Immature natural killer cell (primary cell): ENCODE measurements at regions not wholly inside any gene's neighbourhood (a gene's known extent, or its start where the extent isn't known, plus 50 kb on each side); places are given as distances from the start of the nearest gene placed in this dataset.

Experiments
- DNase-seq, 3 donors: peaks; one replicate each; pipeline ENCODE4 v3.0.0; 2022; ENCODE audit warnings: mixed read lengths in 1 of 3
- H3K27ac Mint-ChIP-seq, 6 donors: one replicate each; pipeline ENCODE4 v1.8.0; 2020; ENCODE audit warnings: mixed read lengths in 6 of 6, mild to moderate bottlenecking in 5 of 6, inconsistent platforms in 4 of 6, moderate library complexity in 3 of 6
- H3K27me3 Mint-ChIP-seq, 3 donors: one replicate each; pipeline ENCODE4 v1.8.0; 2020 to 2021; ENCODE audit warnings: low read depth in 3 of 3, mild to moderate bottlenecking in 3 of 3, mixed read lengths in 3 of 3, moderate library complexity in 3 of 3, inconsistent platforms in 1 of 3
- H3K36me3 Mint-ChIP-seq, 3 donors: one replicate each; pipeline ENCODE4 v1.8.0; 2020; ENCODE audit warnings: mixed read lengths in 3 of 3, inconsistent platforms in 2 of 3, mild to moderate bottlenecking in 2 of 3
- H3K4me1 Mint-ChIP-seq, 2 donors: one replicate each; pipeline ENCODE4 v1.8.0; 2020; ENCODE audit warnings: inconsistent platforms in 2 of 2, mild to moderate bottlenecking in 2 of 2, mixed read lengths in 2 of 2, moderate library complexity in 1 of 2
- H3K4me3 Mint-ChIP-seq, 5 donors: one replicate each; pipeline ENCODE4 v1.8.0; 2020; ENCODE audit warnings: mild to moderate bottlenecking in 5 of 5, mixed read lengths in 5 of 5, inconsistent platforms in 3 of 5, moderate library complexity in 3 of 5
- H3K9me3 Mint-ChIP-seq, 6 donors: one replicate each; pipeline ENCODE4 v1.8.0; 2020; ENCODE audit warnings: mild to moderate bottlenecking in 6 of 6, mixed read lengths in 6 of 6, inconsistent platforms in 4 of 6, moderate library complexity in 3 of 6

DNA sequence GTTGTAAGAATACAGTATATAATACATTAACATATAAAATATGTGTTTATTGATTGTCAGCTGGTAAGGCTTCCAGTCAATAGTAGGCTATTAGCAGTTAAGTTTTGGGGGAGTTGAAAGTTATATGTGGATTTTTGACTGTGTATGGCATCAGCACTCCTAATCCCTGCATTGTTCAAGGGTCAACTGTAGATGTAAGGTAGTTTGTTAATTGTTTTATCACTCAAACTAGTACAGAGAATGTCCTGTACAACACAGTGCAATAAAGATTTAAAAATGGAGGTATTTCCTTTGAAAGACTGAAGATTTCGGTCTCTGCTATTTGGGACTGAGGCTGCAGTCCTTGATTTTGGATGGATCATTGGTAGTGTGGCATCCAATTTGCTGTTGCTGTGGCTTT is 484.4 kb downstream of the KDM4C start:
- DNase-seq = no peak
- no peak overlapping the region for H3K4me3 Mint-ChIP-seq
- H3K4me1 Mint-ChIP-seq = no peaks in the 10 kb centered on the region
- peaks cover 0 to 1% (median 0%) of the 10 kb centered on the region in 6 donors for H3K9me3 Mint-ChIP-seq
- H3K27me3 Mint-ChIP-seq = peaks cover 0 to 5% (median 1%) of the 10 kb centered on the region in 3 donors
- H3K36me3 Mint-ChIP-seq = no peaks in the 10 kb centered on the region
- no peak overlapping the region for H3K27ac Mint-ChIP-seq

DNA sequence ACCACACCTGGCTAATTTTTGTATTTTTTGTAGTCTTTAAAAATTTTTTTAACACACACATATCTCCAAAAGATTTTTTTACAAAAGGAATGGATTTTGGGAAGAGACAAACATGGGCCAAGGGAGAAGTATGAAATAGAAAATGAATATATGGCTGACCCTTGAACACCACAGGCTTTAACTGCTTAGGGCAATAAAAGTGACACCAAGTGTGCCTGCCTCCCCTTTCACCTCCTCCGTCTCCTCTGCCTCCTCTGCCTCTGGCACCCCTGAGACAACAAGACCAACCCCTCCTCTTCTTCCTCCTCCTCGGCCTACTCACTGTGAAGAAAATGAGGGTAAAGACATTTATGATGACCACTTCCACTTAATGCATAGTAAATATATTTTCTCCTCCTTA is 483.9 kb downstream of the KDM4C start:
- peaks cover 0 to 5% (median 1%) of the 10 kb centered on the region in 3 donors for H3K27me3 Mint-ChIP-seq
- no peak overlapping the region for H3K4me3 Mint-ChIP-seq
- H3K4me1 Mint-ChIP-seq = no peaks in the 10 kb centered on the region
- H3K36me3 Mint-ChIP-seq = no peaks in the 10 kb centered on the region
- peaks cover 0 to 1% (median 0%) of the 10 kb centered on the region in 6 donors for H3K9me3 Mint-ChIP-seq
- H3K27ac Mint-ChIP-seq = no peak overlapping the region
- no peak for DNase-seq

DNA sequence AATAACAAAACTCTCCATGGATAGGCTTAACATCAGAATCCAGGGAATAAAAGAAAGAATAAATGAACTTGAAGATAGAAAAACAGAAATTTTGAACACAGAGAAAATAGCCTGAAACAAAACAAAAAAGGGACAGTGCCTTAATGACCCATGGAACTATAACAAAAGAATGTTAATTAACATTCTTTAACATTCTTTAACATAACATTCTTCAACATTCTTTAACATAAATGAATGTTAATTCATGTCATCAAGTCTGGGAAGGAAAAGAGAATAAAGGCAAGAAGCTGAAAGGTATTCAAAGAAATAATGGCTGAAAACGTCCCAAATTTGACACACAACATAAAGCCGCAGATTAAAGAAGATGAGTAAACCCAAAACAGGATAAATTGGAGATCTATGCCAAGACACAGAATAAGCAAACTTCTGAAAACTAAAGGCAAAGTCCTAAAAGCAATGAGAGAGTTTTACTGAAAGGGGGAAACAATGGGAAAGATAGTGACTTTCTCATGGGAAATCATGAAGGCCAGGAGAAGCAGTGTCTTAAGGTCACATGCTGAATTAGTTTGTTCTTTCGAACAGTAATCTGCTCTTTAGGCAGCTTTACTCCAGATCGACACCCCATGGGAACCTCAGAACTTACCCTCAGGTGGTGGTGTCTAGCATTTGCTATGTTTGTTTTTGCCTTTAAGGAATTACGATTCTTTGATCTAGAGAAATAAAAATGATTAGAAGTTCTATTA is 483.0 kb downstream of the KDM4C start:
- Mint-ChIP-seq H3K4me3 (no peak overlapping the region), H3K9me3 (no peaks in the 10 kb centered on the region), H3K27ac (no peak overlapping the region), H3K27me3 (peaks cover 0 to 2% (median 1%) of the 10 kb centered on the region in 3 donors), H3K4me1 (no peaks in the 10 kb centered on the region), H3K36me3 (no peaks in the 10 kb centered on the region)
- DNase-seq = no peak

DNA sequence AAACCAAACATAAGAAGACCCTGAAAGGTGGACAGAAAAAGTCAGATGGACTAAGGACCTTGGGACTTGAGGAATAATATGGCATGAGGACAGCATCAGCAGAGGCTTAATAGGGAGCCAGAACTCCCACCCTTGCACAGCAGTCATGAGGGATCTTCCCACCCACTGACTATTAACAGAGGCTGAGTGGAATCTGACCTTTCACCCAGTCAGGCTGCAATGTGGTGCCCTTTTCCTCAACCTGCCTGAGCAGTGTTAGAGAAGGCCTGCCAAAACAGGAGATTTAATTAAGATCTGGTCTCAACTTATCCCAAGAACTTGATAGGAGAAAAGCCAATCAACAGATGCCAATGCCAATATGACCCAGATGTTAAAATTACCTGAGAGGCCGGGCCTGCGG is 481.9 kb downstream of the KDM4C start:
- Mint-ChIP-seq H3K36me3 (no peaks in the 10 kb centered on the region), H3K27ac (no peak overlapping the region), H3K27me3 (peaks cover 0 to 2% (median 2%) of the 10 kb centered on the region in 3 donors), H3K9me3 (no peaks in the 10 kb centered on the region), H3K4me3 (no peak overlapping the region), H3K4me1 (no peaks in the 10 kb centered on the region)
- DNase-seq = no peak

DNA sequence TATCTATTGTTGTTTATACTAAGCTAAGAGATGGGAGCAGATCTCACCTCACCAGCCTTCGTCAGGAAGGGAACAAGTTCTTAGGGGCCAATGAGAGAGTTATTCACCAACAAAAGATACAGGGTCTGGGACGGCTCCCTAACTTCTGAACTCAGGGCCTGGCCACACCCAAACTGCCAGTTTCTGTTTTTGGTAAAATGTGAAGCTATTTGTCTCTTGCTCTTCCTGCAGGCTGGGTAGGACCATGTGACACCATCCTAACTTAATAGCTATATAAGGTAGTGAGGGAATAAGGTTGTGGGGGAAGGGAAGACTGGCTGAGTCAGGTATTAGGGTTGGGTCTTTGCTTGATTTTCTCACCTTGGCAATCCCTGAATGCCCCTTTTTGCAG is 480.5 kb downstream of the KDM4C start:
- Mint-ChIP-seq H3K27me3 (peaks cover 0 to 3% (median 0%) of the 10 kb centered on the region in 3 donors), H3K4me3 (no peak overlapping the region), H3K27ac (no peak overlapping the region)

DNA sequence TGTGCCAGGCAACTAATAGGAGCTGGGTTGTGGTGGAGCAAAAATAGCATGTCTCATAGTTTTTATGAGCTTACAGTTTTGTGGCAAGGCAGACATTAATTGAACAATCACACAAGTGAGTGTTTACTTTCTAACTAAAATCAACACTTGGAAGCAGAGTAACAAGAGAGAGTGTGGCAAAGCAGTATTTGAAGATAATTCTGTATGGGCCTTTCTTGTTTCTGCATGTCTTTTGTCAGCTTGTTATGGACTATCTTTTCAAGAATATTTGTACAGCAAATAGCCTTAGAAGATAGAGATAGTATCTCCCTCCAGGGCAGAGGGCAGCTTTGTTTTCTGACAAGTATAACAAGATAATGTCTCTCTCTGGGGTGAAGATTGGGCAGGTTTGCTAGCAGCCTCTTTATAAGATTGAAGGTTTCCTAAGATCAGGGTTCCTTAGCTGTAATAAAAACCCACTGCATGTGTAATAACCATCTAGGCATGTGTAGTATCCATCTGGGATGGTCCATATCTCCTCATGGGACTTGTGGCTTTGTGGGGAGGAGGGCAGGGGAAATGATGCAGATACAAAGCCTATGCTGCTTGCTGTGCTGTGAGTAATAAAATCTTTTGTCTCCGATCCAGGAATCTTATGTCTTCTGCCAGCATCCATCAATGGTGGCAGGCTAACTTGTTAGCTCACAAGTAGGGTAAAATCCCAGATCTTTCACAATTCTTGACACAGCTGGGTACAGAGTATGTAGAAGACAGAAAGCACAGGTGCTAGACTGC is 479.9 kb downstream of the KDM4C start:
- no peaks in the 10 kb centered on the region for H3K4me1 Mint-ChIP-seq

More for the DNA sequence above, 480.5 kb downstream of the KDM4C start:
- Mint-ChIP-seq H3K36me3 (no peaks in the 10 kb centered on the region), H3K4me1 (no peaks in the 10 kb centered on the region), H3K9me3 (no peaks in the 10 kb centered on the region)
- no peak for DNase-seq

DNA sequence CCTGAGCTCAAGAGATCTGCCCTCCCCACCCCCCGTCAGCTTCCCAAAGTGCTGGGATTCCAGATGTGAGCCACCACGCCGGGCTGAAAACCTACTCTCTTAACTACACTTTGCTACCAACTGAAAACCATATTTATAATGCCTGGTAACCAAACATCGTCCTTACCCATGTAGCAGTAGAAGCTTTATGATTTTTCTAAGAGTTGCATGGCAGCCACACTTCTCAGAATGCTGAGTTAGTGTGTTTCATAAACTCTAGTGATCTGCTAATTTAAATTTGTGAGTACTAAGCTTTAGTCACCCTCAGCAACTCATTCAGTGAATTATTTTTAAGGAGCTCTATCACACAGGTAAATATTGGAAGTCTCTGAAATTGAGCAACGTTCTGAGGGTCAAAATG is 478.4 kb downstream of the KDM4C start:
- no peak overlapping the region for H3K27ac Mint-ChIP-seq
- H3K4me1 Mint-ChIP-seq = no peaks in the 10 kb centered on the region
- no peak overlapping the region for H3K4me3 Mint-ChIP-seq
- no peak for DNase-seq
- no peaks in the 10 kb centered on the region for H3K9me3 Mint-ChIP-seq
- no peaks in the 10 kb centered on the region for H3K36me3 Mint-ChIP-seq
- H3K27me3 Mint-ChIP-seq = peaks cover 0 to 3% (median 0%) of the 10 kb centered on the region in 3 donors

More for the DNA sequence above, 479.9 kb downstream of the KDM4C start:
- Mint-ChIP-seq H3K4me3 (no peak overlapping the region), H3K27me3 (peaks cover 0 to 3% (median 0%) of the 10 kb centered on the region in 3 donors), H3K27ac (no peak overlapping the region), H3K36me3 (no peaks in the 10 kb centered on the region), H3K9me3 (no peaks in the 10 kb centered on the region)
- DNase-seq = no peak

DNA sequence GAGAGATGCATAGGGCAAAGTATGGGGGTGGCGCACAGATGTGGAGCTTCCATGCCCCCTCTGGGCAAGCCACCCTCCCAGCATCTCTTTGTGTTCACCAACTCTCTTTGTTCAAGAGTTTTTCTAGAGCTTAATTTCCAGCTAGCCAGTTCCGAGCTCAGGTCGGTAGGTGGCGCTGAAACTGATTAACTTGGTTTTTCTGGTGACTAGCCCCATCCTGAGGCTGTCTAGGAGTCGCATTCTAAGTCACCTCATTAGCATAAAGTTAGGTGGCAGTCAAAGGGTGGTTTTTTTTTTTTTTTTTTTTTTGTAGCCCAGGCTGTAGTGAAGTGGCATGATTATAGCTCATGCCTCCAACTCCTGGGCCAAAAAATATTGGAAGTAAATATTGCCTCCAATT is 476.4 kb downstream of the KDM4C start:
- Mint-ChIP-seq H3K4me3 (no peak overlapping the region), H3K36me3 (no peaks in the 10 kb centered on the region), H3K9me3 (no peaks in the 10 kb centered on the region), H3K27ac (no peak overlapping the region), H3K4me1 (no peaks in the 10 kb centered on the region), H3K27me3 (peaks cover 0 to 6% (median 4%) of the 10 kb centered on the region in 3 donors)
- DNase-seq = no peak

DNA sequence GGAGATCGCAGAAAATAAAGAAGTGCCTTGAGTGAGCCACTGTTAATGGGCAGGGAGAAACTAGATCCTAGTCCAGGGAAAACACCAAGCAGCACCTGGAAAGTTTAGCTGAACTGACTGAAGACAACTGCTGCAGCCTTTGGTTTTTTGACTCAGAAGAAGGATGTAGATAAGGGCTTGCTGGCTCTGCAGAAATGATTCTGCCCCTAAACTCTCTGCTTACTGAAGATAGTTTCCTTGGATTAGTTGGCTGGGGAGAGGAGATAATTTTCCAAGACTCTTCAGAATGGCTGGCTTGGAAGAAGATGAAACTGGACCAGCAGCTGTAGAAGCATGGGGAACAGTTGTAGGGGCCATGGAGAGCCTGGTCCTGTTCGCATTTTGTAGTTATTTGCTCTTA is 471.8 kb downstream of the KDM4C start:
- Mint-ChIP-seq H3K27me3 (peaks cover 4 to 13% (median 8%) of the 10 kb centered on the region in 3 donors), H3K4me3 (no peak overlapping the region), H3K9me3 (no peaks in the 10 kb centered on the region), H3K4me1 (no peaks in the 10 kb centered on the region), H3K27ac (no peak overlapping the region), H3K36me3 (no peaks in the 10 kb centered on the region)
- no peak for DNase-seq

DNA sequence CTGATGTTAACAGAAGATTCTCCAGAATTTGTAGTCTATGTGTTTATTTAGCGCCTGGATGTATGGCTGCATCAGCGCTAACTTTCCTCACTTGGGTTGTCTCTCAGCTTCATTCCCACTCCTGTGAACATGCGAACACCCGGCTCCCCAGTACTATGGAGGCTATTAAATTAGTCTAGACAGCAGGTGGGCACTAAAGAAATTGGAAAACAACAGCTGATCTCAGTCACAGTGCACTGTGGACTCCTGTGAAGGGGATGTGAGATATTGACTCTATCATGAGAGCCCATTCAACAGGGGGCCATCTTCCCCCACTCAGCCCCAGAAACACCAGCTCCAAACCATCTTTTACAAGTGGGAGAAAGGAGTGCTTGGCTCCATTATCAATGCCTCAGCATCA is 471.0 kb downstream of the KDM4C start:
- no peak overlapping the region for H3K27ac Mint-ChIP-seq
- no peak for DNase-seq
- no peak overlapping the region for H3K4me3 Mint-ChIP-seq
- no peaks in the 10 kb centered on the region for H3K9me3 Mint-ChIP-seq
- H3K4me1 Mint-ChIP-seq = no peaks in the 10 kb centered on the region
- peaks cover 4 to 15% (median 8%) of the 10 kb centered on the region in 3 donors for H3K27me3 Mint-ChIP-seq
- H3K36me3 Mint-ChIP-seq = no peaks in the 10 kb centered on the region

DNA sequence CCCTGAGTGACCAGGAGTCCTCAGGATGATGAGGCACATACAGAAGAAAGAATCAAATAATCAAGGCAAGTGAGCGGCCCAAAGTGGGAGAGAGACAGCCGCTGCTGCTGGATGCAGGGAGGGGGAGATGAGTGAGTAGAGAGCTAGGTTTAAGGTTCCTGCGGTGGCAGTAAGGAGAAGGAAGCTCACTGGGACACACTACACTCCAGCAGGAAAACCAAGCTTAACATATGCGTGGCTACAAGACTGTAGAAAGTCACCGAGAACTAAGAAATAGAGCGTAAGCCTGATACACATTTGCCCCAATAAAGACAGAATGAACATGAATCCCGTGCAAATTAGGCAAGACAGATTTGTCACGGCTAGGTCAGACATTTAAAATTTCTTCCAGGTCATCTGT is 470.2 kb downstream of the KDM4C start:
- peaks cover 6 to 18% (median 6%) of the 10 kb centered on the region in 3 donors for H3K27me3 Mint-ChIP-seq
- no peak overlapping the region for H3K27ac Mint-ChIP-seq
- H3K4me3 Mint-ChIP-seq = no peak overlapping the region
- no peak for DNase-seq
- H3K36me3 Mint-ChIP-seq = no peaks in the 10 kb centered on the region
- peaks cover 0 to 1% (median 0%) of the 10 kb centered on the region in 6 donors for H3K9me3 Mint-ChIP-seq
- H3K4me1 Mint-ChIP-seq = no peaks in the 10 kb centered on the region

DNA sequence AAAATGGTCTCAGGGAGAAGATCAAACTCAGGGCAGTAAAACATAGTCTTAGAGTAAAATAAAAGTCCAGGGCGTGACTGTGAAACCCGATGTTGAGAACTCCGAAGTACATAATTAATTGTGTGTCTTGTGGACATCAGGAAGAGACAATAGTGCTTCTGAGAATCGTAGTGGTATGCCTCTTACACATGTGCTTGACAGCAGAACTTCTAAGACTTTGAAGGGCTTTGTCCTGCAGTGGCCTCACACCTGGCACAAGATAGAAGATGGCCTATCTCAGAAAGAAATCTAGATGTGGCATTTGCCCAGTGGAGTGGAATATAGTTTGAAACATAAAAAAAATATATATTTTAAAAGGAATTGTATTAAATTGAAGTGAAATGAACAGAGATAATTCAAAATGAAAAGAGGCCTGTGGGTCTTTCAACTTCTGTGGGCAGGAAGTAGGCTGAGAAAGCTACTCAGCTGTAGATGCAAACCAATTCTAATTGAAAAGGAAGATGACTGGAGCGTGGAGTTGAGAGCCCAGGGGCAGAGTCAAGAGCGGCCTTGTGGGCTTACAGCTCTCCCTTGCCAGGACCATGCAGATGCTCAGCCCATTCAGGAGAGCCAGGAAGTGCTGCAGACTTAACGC is 468.4 kb downstream of the KDM4C start:
- Mint-ChIP-seq H3K4me3 (no peak overlapping the region), H3K4me1 (no peaks in the 10 kb centered on the region), H3K27ac (no peak overlapping the region), H3K36me3 (peaks cover 0 to 2% (median 0%) of the 10 kb centered on the region in 3 donors), H3K27me3 (peaks cover 6 to 21% (median 11%) of the 10 kb centered on the region in 3 donors), H3K9me3 (peaks cover 0 to 16% (median 5%) of the 10 kb centered on the region in 6 donors)
- no peak for DNase-seq
